ENCODE measurements at regions not wholly inside any gene's neighbourhood (a gene's known extent, or its start where the extent isn't known, plus 50 kb on each side); places are given as distances from the start of the nearest gene placed in this dataset.

DNA sequence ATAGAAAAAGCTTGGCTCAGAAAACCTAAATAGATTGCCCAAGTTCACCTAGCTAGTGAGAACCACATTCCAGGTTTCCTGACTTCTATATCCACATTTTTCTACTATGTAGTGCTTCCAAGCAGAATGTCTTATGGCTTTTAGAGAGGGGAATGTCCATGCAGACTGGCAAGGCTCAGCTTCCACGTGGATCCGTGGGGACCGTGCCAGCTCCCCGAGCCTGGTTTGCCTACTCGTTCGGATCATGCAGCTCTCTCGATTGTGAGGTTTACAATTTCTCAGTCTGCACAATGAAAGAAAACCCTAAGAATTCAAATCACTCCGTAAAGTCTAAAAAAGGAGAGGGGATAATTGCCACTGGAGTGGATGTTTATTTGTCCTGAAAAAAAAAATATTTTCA, 256.5 kb upstream of the NR4A3 start:
- TF ChIP-seq CTCF (IDR thresholded peaks at IDR 0.05; ENCODE audit: low read depth, low read length, poor library complexity, severe bottlenecking) (no peak), EZH2phosphoT487 (IDR thresholded peaks at IDR 0.05; ENCODE audit: borderline replicate concordance, low read length) (no peak)

Data from DOHH2 (cell line).